NT2/D1 (cell line): ENCODE measurements at regions not wholly inside any gene's neighbourhood (a gene's known extent, or its start where the extent isn't known, plus 50 kb on each side); places are given as distances from the start of the nearest gene placed in this dataset.

Experiments used
- SUZ12 ChIP-seq: IDR thresholded peaks from 2 replicates; pipeline ENCODE4 v1.6.1; 2011; ENCODE audit not compliant: insufficient read length, insufficient read depth; ENCODE audit errors: extremely low read depth
- YY1 ChIP-seq: IDR thresholded peaks from 2 replicates; pipeline ENCODE4 v1.6.1; 2011; ENCODE audit not compliant: insufficient read length, insufficient read depth
- ZNF274 ChIP-seq: IDR thresholded peaks from 2 replicates; pipeline ENCODE4 v1.6.1; 2011; ENCODE audit warnings: mild to moderate bottlenecking, low read depth, low read length

- no peak for TF ChIP-seq ZNF274
- TF ChIP-seq SUZ12: no peak
- no peak for TF ChIP-seq YY1
These were observed 203.2 kb upstream of the DGKB start for GRCh38 chr7:15105711-15106110.
